ENCODE measurements at regions not wholly inside any gene's neighbourhood (a gene's known extent, or its start where the extent isn't known, plus 50 kb on each side); places are given as distances from the start of the nearest gene placed in this dataset.

DNA sequence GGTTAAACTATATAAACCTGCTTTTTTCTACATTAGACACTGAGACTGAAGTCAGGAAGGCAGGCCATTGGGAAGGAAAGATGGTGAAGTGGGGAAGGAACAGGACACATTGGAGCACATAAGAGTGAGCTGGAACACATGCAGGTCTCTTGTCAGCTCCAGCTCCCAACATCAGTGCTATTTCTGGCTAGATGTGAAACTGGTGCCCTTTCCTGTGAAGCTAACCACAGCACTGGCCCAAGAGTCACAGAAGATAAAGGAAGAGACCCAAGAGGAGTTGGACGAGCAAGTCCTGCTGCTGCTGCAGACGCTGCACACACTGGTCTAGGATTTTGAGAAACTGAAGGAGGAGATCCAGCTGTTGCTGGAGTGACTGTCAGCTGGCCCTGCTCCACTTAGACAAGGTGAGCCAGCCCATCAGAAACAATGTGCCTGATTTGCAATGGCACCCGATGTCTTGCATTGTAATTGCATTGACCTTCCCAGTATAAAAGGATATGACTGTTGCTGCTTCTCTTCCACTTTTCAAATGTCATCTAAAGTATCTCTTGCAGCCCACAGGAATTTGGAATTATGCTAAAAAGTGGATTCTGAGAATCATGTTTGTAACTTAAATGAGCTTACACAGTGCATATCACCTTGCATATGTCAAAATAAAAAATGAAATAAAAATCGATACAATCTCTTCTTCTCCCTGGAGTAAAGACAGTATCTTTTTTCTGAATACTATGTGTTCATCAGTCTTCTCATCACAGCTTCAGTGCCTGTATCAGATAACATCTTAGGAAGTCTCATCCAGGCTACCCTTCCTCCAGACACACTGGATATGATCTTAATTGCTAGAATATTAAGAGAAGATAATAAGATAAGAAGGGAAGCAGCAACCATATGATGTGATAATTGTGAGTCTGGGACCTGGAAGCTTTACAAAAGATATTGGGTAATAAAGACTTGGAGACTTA lies 230.7 kb upstream of the SPRY2 start:
- FAIRE-seq, result no peak
- intact Hi-C loops (cut with DNase I), result no loop called here
- no peaks in the 10 kb centered on the region for H3K27me3 ChIP-seq (ENCODE audit: control insufficient read depth, insufficient read depth, low read length)

DNA sequence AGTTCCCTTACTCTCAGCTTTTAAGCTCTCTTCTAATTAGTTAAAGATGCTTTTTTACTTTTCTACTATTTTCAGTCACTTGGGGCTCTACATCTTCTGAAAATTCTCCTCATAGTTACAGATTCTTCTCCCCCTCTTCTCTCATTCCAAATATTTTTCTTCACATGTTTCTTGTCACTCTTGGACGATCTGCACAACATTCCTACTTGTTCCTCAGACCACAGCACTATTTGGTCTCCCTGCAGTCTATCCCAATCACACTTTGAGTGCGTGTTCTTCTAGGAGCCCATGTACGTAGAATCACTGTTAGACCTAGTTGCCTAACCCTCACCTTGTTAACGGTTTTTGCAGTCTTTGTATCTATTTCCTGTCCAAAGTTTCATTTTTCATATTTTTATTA lies 222.5 kb upstream of the SPRY2 start:
- Histone ChIP-seq H3K4me1 (ENCODE audit: control insufficient read depth in 2 of 3, insufficient read depth in 2 of 3, low read depth in 1 of 3, low read length in 3 of 3) (peaks cover 0 to 2% (median 0%) of the 10 kb centered on the region in 3 donors), H3K4me3 (ENCODE audit: low read length in 3 of 3) (no peak overlapping the region), H3K9me3 (ENCODE audit: control insufficient read depth in 2 of 3, insufficient read depth in 1 of 3, low read length in 3 of 3) (no peaks in the 10 kb centered on the region), H3K27me3 (ENCODE audit: control insufficient read depth, insufficient read depth, low read length) (no peaks in the 10 kb centered on the region), H3K9ac (ENCODE audit: low read length in 3 of 3) (no peak overlapping the region), H3K27ac (ENCODE audit: low read depth in 2 of 2, low read length in 2 of 2) (no peak overlapping the region), H3K36me3 (ENCODE audit: control insufficient read depth in 2 of 3, insufficient read depth in 3 of 3, low read length in 3 of 3) (no peaks in the 10 kb centered on the region)
- TF ChIP-seq, protein P1, sequence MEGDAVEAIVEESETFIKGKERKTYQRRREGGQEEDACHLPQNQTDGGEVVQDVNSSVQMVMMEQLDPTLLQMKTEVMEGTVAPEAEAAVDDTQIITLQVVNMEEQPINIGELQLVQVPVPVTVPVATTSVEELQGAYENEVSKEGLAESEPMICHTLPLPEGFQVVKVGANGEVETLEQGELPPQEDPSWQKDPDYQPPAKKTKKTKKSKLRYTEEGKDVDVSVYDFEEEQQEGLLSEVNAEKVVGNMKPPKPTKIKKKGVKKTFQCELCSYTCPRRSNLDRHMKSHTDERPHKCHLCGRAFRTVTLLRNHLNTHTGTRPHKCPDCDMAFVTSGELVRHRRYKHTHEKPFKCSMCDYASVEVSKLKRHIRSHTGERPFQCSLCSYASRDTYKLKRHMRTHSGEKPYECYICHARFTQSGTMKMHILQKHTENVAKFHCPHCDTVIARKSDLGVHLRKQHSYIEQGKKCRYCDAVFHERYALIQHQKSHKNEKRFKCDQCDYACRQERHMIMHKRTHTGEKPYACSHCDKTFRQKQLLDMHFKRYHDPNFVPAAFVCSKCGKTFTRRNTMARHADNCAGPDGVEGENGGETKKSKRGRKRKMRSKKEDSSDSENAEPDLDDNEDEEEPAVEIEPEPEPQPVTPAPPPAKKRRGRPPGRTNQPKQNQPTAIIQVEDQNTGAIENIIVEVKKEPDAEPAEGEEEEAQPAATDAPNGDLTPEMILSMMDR (IDR thresholded peaks at IDR 0.05; ENCODE audit: borderline replicate concordance, extremely low read depth, insufficient read depth), result no peak
- intact Hi-C loops (cut with DNase I), result no loop called here
- DNase-seq (no peak), FAIRE-seq (no peak)

More for the DNA sequence above, 230.7 kb upstream of the SPRY2 start:
- Histone ChIP-seq H3K9me3 (ENCODE audit: control insufficient read depth in 2 of 3, insufficient read depth in 1 of 3, low read length in 3 of 3) (no peaks in the 10 kb centered on the region), H3K27ac (ENCODE audit: low read depth in 2 of 2, low read length in 2 of 2) (no peak overlapping the region), H3K36me3 (ENCODE audit: control insufficient read depth in 2 of 3, insufficient read depth in 3 of 3, low read length in 3 of 3) (no peaks in the 10 kb centered on the region), H3K9ac (ENCODE audit: low read length in 3 of 3) (no peak overlapping the region), H3K4me1 (ENCODE audit: control insufficient read depth in 2 of 3, insufficient read depth in 2 of 3, low read depth in 1 of 3, low read length in 3 of 3) (no peaks in the 10 kb centered on the region), H3K4me3 (ENCODE audit: low read length in 3 of 3) (no peak overlapping the region)
- DNase-seq, result peak in 1 of 5 donors; percentile 20
- TF ChIP-seq, protein P1 (IDR thresholded peaks at IDR 0.05; ENCODE audit: borderline replicate concordance, extremely low read depth, insufficient read depth), result no peak

DNA sequence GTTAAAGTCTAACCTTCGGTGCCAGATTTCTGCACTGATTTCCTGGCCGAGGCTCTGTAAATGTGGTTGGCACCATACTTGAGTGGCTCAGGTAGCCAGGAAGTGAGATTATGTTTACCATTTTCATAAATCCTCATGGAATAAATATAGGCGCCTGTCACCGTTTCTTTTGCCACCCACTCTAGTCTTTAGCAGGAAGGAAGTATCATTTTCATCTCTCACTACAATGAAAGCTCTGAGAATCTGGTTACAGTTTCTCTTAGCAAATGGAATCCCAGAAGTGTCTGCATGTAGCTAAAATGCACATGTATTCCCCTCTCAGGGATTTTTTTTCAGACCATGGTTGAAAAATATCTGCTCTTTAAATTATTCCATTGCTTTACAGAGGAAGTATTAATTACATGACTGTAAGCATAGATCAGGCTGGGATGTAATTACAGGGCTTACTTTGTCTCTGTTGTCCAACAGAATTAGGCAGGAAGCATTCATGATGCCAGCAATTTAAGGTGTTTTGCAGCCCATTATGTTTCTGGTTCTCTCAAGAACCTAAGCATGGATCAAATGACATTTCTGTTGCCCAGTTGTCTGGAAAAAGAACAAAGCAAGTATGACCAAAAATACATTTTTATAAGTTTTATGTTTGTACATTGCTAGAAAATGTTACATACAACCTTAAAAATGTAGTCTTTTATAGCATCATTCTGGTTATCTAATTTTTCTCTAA lies 221.7 kb upstream of the SPRY2 start:
- Histone ChIP-seq H3K4me1 (ENCODE audit: control insufficient read depth in 2 of 3, insufficient read depth in 2 of 3, low read depth in 1 of 3, low read length in 3 of 3) (peaks cover 0 to 2% (median 0%) of the 10 kb centered on the region in 3 donors), H3K27ac (ENCODE audit: low read depth in 2 of 2, low read length in 2 of 2) (no peak overlapping the region), H3K9me3 (ENCODE audit: control insufficient read depth in 2 of 3, insufficient read depth in 1 of 3, low read length in 3 of 3) (no peaks in the 10 kb centered on the region), H3K9ac (ENCODE audit: low read length in 3 of 3) (no peak overlapping the region), H3K27me3 (ENCODE audit: control insufficient read depth, insufficient read depth, low read length) (no peaks in the 10 kb centered on the region), H3K4me3 (ENCODE audit: low read length in 3 of 3) (peak overlapping the region in 1 of 3 donors; percentile 3), H3K36me3 (ENCODE audit: control insufficient read depth in 2 of 3, insufficient read depth in 3 of 3, low read length in 3 of 3) (no peaks in the 10 kb centered on the region)
- DNase-seq (peak in 2 of 5 donors; percentile 51 to 69), FAIRE-seq (no peak)
- intact Hi-C loops (cut with DNase I), result no loop called here
- TF ChIP-seq, protein P1 (IDR thresholded peaks at IDR 0.05; ENCODE audit: borderline replicate concordance, extremely low read depth, insufficient read depth), result no peak
